Tibial nerve (tissue), 4 donors: ENCODE measurements at regions not wholly inside any gene's neighbourhood (a gene's known extent, or its start where the extent isn't known, plus 50 kb on each side); places are given as distances from the start of the nearest gene placed in this dataset.

Source experiments
- EP300 ChIP-seq, 2 donors: sonication (generic); formaldehyde crosslinking; IDR thresholded peaks; one replicate each; pipeline ENCODE4 v1.6.1; 2017; ENCODE audit warnings: antibody characterized with exemption in 2 of 2, mild to moderate bottlenecking in 1 of 2
- POLR2A ChIP-seq, 2 donors: fragments of 450-650 bp; IDR thresholded peaks; one replicate each; pipeline ENCODE4 v1.6.1; 2017; ENCODE audit warnings: antibody characterized with exemption in 2 of 2, mild to moderate bottlenecking in 2 of 2, moderate library complexity in 2 of 2
- TF ChIP-seq, protein P1 (sequence below), 5 experiments: fragments of 200-600 bp in 3 of 5; fragments of 450-650 bp in 2 of 5; sonication (generic) in 3 of 5; IDR thresholded peaks; one replicate each; pipeline ENCODE4 v1.5.1; 2016 to 2019; ENCODE audit warnings: antibody characterized with exemption in 5 of 5, mild to moderate bottlenecking in 3 of 5, moderate library complexity in 2 of 5

- TF ChIP-seq, protein P1, sequence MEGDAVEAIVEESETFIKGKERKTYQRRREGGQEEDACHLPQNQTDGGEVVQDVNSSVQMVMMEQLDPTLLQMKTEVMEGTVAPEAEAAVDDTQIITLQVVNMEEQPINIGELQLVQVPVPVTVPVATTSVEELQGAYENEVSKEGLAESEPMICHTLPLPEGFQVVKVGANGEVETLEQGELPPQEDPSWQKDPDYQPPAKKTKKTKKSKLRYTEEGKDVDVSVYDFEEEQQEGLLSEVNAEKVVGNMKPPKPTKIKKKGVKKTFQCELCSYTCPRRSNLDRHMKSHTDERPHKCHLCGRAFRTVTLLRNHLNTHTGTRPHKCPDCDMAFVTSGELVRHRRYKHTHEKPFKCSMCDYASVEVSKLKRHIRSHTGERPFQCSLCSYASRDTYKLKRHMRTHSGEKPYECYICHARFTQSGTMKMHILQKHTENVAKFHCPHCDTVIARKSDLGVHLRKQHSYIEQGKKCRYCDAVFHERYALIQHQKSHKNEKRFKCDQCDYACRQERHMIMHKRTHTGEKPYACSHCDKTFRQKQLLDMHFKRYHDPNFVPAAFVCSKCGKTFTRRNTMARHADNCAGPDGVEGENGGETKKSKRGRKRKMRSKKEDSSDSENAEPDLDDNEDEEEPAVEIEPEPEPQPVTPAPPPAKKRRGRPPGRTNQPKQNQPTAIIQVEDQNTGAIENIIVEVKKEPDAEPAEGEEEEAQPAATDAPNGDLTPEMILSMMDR (IDR thresholded peaks at IDR 0.05) = no peak
- no peak for TF ChIP-seq EP300 (IDR thresholded peaks at IDR 0.05)
- TF ChIP-seq POLR2A (IDR thresholded peaks at IDR 0.05) = no peak
These were observed 358.4 kb upstream of the EPHA5 start for GRCh38 chr4:66028668-66029067.
